Forelimb muscle (tissue), 1 donor: ENCODE measurements at regions not wholly inside any gene's neighbourhood (a gene's known extent, or its start where the extent isn't known, plus 50 kb on each side); places are given as distances from the start of the nearest gene placed in this dataset.

Experiments used
- DNase-seq: peaks from one replicate; pipeline ENCODE4 v3.0.0-alpha.2; 2013; ENCODE audit warnings: low read depth

DNA sequence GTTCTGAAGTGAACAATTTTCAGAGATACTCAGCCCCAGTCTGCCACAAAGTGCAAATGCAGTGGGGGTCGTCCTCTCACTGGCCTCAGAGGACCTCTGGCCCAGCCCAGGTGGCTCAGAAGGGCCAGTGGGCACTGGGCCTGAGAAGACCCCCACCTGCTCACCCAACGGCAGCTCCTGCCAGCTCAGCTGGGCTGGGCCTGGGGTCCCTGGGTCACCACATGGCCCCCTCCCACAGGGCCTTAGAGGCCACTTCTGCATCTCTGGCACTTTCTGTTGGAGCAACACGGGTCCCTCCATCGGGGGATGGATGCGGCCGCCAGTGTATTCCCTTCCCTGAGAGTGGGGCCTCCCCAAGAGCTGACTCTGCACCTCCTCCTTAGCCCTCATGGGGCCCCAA, 262.7 kb upstream of the KCNH8 start:
- no peak for DNase-seq

GRCh38 chr3:18883571-18883970, 264.7 kb upstream of the KCNH8 start:
- DNase-seq = no peak

GRCh38 chr3:18880691-18881090, 267.6 kb upstream of the KCNH8 start:
- DNase-seq = no peak

DNA sequence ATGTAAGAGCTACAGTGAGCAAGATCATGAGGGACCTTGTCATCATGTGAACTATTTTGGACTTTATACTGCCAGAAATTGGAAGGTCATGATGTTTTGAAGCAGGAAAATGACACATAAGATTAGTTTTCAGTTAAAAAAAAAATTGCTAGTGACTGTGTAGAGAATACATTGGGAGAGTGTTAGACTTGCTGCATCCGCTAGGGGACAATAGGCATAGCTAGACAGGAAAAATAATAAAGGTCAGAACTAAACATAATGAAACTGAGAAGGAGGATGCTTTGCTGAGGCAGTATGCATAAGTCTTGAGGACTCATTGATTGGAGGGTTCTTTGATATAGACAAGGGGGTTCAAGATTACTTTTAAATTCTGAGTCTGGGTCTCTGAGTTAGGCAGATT, 275.8 kb upstream of the KCNH8 start:
- DNase-seq = no peak

DNA sequence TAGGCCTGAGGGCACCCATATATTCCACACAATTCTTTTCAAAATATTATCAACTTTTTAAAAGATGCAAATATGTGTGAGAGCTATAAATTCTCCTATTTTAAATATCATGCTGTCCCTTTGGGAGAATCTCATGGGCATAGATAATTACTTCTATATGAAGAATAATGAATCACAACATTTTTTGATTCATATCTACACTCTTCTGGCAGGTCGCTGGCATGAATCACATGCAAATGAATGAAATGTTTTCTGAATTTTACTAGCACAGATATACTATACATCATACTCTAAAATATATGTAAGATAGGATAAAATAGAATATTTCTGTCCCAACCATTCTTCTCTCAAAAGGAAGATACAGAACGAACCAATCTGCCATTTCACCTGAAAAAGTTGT, 277.7 kb upstream of the KCNH8 start:
- DNase-seq = no peak

DNA sequence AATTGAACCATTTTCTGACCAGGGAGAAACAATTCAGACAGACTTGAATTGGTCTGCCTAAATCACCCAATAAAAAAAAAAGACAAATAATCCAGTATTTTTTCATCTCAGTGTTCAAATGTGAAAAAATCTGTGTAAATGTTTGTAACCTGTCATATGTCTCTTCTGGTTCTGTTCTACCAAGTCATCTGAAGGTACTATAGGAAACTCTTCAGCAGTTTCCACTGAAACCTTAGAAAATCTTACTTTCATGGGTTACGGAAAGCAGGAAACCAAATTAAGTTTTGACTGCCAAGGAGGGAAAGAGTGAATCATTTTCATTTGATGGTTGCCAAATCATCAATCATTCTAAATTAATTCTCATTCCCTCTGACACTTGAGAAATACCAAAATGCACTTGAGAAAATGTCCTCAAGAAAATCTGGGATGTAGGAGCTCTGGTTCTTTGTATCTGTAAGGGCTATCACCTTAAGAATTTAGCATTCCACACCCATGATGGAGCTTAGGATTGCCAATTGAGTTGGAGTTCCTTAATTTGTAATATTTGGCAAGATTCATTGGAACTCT, 278.2 kb upstream of the KCNH8 start:
- DNase-seq = no peak

GRCh38 chr3:18868911-18869689, 279.2 kb upstream of the KCNH8 start:
- DNase-seq = no peak

DNA sequence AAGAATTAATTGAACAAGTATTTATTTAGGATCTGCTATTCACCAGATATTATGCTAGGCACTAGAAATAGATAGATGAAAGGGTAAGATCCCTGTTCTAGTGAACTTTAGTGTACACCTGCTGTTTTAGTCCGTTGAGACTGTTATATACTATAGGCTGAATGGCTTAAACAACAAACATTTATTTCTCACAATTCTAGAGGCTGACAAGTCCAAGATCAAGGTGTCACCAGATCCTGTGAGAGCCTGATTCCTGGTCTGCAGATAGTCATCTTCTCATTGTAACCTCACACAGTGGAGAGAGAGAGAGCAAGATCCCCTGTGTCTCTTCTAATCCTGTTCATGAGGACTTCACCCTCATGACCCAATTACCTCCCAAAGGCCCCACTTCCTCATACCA, 281.4 kb upstream of the KCNH8 start:
- no peak for DNase-seq

- DNase-seq = no peak
Observed at GRCh38 chr3:18864933-18865731, 283.2 kb upstream of the KCNH8 start.

- no peak for DNase-seq
Observed at GRCh38 chr3:18862077-18862476, 286.2 kb upstream of the KCNH8 start.

- no peak for DNase-seq
Observed at GRCh38 chr3:18861137-18861536, 287.2 kb upstream of the KCNH8 start.

DNA sequence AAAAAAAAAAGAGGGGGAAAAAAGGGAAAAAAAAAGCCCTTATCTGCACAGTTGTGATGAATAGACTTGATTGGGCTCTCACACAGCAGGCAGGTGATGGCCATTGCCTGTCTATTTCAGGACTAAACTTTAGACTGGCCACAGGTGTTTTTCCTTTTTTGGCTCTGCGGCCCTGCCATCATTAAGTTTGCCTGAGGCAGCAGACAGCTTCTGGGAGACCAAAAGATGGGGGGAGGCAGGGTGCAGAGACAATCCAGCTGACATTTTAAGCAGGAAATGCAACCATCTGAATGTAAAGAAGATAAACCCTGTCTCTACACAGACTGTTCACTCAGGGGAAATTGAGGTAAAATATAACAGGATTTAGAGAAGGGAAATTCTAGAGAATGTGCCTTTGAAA, 295.0 kb upstream of the KCNH8 start:
- no peak for DNase-seq

- DNase-seq = no peak
Observed at GRCh38 chr3:18847583-18848197, 300.6 kb upstream of the KCNH8 start.

- DNase-seq = no peak
Observed at GRCh38 chr3:18843983-18844382, 304.3 kb upstream of the KCNH8 start.

DNA sequence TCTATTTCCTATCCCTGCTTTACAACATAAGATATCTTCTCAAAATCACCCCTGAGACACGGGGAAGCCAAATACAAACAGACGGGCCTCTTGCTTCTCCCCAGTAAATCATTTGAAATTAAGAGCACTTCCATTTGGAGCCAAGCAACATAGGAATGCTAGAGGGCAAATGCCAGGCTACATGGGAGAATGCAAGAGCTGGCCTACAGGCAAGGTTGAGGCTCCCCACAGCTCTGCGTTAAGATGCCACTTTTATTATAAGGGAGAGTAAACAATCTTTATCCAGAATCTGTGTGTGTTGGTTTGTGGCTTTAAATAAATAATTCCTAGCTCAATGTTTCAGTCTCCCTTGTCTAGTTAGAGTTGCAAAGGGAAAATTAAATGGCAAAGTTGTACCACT, 305.1 kb upstream of the KCNH8 start:
- no peak for DNase-seq

- no peak for DNase-seq
Observed at GRCh38 chr3:18841422-18842343, 306.6 kb upstream of the KCNH8 start.

DNA sequence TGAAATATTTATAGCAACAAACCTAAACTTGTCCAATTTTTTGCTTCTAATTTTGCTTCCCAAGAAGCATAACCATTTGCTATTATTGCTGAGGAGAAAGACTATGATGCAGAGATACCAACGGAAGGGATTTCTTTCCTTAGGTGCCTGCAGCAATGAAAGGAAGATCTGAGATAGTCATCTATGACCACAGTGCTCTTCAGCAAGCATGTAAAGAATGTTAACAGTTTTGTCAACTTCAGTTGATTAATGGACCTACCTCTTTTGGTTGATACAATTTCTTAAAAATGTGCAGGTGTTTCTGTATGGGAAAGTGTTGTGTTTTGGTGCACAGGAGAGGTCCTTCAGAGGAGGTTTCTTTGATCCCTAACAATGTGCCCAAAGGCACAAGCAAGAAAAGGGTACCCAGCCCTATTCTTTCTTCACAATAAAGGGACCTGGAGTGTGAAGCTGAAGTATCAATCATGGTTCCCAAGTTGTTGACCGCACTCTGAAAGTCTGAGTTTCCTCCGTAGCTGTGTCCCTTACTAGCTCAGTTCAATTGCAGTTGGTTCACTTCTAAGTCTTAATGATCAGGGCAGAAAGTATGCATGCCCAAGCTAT, 307.7 kb upstream of the KCNH8 start:
- no peak for DNase-seq

DNA sequence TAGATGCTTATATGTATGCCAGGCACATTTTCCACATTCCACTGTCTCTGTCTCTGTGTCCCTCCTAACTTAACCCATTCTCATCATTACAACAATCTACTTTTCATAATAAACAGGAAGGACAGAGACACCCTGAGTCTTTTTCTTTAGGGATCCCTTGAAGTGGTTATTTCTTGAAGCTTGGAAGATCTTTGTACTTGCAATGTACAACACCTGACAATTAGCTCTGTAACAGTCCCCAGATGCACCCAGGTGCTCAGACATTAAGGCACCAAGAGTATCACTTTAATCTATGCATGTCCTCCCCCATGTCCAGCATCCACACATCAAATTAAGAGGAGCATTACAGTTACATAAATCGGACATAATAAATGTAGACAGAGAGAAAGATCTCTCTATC, 309.6 kb upstream of the KCNH8 start:
- no peak for DNase-seq

DNA sequence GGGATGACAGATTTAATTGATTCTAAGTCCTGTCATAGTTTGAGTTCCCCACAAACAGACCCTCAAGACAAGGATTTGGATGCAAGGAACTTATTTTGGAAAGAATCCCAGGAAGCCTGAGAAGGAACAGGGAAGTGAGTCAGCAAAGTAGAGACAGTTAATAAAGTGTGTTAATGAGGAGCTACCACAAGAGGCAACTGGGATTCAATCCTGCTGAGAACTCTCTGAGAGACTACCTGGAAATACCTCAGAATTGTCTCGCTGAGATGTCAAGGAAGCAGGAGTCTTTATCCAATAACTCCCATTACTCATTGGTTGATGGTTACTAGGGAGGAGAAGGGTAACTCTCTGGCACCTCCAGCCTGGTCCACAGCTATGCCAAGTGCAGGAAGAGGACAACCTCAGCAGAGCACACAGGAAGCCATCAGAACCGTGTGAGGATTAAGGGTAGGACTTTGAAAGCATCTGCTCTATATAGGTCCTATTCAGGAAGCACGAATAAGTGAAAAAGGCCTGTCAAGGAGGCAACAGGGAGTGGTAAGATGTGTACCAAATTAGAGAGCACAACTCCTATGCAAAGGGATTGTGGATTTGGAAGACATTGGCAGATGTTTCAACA, 311.1 kb upstream of the KCNH8 start:
- DNase-seq = no peak

DNA sequence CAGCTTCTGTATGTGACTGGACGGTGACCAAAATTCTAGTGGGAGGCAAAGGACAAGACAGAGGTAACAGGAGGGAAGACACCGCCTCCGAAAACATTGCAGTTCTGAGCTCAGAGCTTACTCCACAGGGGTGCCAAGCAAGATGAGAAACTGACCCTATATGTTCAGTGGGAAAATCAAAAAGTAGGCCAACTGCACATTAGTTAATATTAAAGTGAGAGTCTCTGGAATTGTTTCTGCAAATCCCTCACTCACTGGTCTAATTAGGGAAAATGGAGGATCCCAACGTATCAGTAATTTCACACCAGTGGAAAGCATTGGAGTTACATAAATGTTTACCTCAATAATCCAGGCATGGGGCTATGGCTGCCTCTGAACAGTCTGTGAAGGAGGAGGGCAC, 313.3 kb upstream of the KCNH8 start:
- no peak for DNase-seq

GRCh38 chr3:18830087-18830486, 318.2 kb upstream of the KCNH8 start:
- DNase-seq = no peak
